GM19238 (cell line): ENCODE measurements at regions not wholly inside any gene's neighbourhood (a gene's known extent, or its start where the extent isn't known, plus 50 kb on each side); places are given as distances from the start of the nearest gene placed in this dataset.

ENCODE experiments used
- DNase-seq: peaks from one replicate; pipeline ENCODE4 v3.0.0; 2011; ENCODE audit warnings: low spot score; ENCODE audit not compliant: insufficient read length

DNA sequence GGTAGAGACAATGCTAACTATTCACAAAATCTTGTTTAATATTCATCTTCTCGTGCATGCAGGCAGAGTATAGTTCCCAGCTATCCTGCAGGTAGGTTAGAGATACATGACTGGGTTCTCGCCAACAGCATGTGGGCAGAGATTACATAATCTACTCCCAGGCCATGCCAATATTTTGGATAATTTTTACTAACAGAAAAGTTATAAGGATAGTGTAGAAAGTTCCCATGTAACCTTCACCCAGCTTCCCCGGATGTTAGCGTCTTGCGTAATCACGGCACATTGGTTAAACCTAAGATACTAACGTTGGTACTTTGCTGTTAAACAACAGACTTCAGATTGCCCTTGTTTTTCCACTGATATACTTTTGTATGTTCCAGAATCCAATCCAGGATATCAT is 215.5 kb upstream of the LARGE1 start:
- DNase-seq = no peak

DNA sequence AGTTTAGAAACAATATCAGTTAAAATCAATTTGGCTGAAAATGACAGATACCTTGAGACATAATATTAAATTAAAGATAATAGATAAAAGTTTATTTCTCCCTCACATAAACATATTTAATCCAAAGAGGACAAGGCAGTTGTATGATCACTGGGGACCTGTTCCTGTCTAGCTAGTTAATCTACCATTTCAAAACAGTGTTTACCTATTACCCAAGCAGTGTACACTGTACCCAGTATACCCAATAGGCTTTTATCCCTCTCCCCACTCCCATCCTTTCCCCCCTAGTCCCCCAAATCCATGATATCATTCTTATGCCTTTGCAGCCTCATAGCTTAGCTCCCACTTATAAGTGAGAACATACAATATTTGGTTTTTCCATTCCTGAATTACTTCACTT is 229.7 kb upstream of the LARGE1 start:
- no peak for DNase-seq

DNA sequence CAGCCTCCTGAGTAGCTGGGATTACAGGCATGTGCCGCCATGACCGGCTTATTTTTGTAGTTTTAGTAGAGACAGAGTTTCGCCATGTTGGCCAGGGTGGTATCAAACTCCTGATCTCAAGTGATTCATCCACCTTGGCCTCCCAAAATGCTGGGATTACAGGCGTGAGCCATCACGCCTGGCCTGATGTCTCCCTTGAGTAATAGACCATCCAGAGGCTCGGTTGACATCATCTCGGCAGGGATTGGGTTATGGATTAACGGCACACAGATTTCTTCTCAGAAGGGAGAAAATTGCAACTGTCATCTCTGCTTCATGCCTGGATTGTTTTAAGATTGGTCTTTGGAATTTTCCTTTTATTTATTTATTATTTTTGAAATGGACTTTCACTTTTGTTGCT is 239.2 kb upstream of the LARGE1 start:
- no peak for DNase-seq

DNA sequence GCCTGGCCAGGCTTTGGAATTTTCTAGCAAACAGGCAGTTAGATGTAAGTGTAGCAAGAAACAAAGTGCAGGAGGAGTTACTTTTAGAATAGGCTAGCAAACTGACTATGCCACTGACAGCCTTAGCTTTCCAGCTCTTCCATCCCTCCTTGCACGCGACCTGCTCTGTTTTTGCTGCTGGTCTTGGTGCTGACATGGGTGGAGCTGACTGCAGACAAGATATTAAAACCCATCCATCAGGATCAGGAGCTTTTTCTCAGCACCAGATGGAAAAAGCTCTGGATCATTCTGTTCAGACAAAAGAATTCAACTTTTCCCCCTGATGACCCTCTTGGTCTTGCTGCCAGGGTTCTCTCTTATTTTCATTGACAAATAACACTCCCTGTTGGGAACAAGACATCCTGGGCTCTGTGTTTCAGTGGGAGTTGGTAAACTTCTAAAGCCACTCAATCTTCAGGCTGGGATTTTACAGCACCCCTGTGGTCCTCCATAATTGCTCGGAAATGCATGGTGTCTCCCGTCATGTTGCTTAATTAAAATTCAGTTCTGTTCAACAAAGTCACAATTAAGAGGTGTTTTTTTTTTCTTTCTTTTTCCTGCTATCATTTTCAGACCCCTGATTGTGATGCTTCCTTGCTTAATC is 240.0 kb upstream of the LARGE1 start:
- DNase-seq = no peak

DNA sequence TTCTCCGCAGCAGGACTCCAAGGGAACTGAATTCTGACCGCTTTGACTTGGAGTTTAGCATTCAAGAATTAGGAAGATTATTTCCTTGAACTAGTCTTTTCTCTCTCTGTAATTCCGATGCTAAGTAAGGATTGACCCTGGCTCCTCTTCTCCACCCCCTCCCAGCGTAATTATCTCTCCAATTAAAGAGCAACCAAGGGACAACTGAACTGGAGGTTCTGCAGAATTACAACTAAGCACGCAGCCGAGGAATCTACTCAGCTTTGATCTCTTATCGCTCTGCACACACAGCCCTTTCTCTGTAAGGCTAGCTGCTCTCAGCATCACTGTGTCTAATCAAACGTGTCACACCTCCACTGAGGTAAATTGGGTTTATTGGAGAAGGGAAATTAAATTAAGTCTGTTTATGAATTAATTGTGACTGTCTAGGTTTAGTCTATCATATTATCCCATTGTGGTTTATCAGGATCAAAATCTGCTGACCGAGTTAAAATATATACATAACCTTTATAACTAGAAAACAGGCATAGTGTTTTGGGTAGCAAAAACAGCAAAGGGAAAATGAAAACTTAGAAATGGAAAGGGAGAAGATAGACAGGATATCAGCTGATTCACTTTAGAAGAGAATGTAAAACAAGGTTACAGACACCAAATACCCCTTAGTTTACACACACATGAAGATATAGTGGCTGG is 241.3 kb upstream of the LARGE1 start:
- DNase-seq = no peak

DNA sequence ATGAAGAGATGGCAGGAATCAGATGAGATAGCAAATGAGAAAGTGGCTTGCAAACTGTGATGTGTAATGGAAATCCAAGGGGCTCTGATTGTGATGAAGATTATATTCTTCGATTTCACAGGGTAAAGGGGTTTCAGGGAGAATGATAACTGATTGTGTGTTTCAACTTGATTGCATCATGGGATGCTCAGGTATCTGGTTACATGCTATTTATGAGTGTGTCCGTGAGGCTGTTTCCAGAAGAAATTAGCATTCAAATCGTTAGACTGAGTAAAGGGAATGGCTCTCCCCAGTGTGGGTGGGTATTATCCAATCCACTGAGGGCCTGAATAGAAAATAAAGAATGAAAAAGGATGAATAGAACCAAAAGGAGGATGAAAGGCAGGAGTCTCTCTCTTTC is 278.7 kb upstream of the LARGE1 start:
- no peak for DNase-seq

DNA sequence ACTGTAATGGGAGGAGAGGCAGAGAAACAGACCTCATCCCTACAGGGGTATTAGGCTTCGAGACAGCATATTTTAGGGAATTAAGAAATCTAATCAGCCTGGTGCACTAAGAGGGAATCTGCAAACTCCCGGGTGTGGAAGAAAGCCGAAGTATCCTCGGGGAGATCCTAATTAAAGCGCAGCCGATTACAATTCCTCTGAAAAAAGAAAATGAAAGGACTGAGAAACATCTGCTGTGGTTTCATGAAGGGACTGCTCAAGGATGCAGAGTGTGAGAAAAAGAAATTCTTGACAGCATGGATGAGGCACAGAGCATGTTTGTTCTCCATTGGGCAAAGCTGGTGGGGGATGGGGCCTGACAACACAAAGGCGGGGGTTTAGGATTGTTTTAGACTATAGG is 290.0 kb upstream of the LARGE1 start:
- no peak for DNase-seq

DNA sequence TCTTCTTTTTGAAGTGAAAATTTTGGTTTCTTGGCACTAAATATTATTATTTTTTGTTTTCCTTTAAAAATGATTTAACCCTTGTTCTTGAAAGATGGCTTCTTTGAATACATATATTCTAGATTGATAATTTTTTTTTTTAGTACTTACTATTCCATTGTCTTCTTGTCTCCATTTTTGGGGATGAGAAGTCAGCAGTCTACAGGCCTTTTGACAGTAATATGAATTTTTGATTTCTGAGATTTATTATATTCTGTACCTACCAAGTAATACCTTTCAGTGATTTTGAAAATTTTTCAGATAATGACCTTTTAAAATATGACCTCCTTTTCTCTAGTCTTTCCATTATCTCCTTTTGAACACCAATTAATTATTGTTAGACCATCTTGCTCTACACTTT is 294.1 kb upstream of the LARGE1 start:
- no peak for DNase-seq

DNA sequence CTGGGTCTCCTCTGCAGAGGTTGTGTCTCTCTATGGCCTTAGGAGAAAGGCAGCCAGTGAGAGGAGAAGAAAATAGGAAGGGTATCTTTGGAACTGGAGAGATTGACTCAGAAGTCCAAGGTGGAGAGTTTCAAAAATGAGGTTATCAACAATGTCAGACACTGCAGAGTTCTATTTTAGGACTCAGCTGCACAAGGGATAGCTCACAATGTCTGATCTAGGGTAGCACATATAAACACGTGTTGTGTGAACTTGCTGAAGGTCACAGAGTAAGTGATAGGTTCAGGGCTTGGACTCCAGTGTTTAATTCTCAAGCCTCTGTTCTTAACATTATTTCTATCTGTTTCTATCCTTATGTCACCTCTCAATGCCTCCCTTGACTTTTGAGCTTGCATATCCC is 305.0 kb upstream of the LARGE1 start:
- no peak for DNase-seq

DNA sequence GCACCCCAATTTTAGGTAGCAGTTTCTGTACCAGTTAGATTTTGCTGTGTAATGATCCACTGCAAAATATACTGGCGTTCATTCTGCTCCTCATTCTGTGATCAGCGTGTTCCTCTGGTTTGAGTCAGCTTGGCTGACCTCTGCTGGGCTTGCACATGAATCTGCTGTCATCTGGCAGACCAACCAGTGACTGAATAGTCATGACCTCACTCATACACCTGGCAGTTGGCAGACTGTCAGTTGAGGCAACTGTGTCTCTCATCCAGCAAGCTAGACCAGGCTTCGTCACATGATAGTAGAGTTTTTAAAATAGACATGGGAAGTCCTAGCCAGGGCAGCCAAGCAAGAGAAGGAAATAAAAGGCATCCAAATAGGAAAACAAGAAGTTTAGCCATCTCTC is 316.3 kb upstream of the LARGE1 start:
- DNase-seq = no peak

DNA sequence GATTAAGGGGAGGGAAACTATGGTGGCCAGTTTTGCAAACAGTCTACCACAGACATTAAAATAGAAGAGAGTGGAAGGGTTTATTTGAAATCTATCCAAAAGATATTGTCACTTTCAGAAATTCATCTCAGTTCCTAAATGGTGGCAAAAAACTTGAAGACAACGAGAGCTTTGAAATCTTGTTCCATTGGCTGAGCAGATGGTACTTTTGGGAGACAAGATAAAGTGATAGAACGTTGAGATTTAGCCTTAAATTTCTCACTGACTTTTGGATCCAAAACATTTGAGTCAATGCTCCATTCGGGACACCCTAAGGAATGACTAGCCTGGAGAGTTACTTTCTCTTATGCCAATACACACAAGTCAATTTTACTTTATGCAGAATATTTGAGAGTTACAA is 319.1 kb upstream of the LARGE1 start:
- no peak for DNase-seq

DNA sequence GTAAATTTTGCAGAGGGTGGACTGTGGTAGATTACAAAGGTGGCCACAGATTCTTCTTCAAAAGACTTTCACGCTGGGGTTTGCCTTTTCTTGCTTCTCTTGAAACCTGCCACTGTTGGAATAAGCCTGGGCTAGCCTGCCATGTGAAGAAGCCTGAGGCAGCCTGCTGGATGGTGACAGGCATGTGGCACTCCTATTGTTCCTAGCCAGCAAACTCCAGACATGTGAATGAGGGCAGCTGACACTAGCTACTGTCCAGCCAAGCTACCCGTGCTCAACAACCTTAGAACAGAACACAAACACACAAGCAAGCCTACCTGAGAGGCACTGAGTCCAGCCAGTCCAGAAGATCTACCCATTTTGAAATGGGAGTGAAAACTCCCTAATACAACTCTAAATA is 322.7 kb upstream of the LARGE1 start:
- no peak for DNase-seq

DNA sequence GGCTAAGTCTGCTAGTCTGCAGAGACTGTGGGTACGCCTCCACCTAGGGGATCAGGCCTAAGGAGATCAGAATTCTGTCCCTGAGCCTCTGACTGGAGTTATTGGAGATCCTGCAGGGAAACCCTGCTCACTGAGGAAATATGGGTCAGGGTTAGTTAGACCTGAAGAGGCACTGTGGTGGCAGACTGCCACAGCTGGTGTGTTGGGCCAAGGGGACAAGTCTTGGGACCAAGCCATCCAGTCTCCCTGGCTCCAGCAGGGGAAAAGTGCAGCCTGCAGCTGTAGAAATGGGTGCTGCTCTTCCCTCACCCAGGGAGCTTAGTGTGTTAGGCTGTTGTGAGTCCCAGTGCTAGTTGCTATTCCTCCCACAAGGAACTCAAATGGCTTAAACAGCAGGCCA is 334.8 kb upstream of the LARGE1 start:
- no peak for DNase-seq

DNA sequence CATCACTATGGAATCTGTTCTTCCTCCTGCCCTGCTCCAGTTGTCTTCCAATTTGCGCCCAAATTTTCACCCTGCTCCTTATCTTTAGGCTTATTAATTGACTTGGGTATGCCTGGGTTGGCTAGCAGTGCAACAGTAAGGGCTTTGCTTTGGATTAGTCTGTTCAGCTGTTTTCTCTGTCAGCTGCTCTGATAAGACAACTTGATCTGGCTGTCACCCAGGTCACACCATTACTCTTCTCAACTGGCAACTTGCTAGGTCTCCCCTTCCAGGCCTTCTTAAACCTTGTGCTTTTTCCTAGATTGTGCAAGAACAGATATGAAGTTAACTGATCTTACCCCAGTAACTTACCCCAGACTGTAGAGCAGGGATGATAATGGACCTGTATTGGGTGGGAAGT is 357.8 kb upstream of the LARGE1 start:
- no peak for DNase-seq

DNA sequence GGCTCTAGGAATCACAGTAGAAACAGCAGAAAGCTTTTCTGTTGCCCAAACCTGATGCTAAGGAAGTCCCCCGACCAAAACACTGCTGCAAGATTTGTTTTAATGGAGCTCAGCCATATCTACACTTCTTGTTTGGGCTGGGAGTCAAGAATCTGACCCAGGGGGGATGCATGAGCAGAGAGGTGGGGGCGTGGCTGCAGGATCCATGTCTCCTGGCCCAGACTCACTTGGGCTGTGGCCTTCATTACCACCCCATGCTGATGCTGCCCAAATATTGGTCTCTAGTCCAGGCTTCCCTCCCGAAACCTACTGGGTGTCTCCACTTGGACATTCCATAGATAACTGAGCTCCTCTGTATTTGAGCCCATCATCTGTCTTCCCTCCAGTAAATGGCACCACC is 361.5 kb upstream of the LARGE1 start:
- no peak for DNase-seq

DNA sequence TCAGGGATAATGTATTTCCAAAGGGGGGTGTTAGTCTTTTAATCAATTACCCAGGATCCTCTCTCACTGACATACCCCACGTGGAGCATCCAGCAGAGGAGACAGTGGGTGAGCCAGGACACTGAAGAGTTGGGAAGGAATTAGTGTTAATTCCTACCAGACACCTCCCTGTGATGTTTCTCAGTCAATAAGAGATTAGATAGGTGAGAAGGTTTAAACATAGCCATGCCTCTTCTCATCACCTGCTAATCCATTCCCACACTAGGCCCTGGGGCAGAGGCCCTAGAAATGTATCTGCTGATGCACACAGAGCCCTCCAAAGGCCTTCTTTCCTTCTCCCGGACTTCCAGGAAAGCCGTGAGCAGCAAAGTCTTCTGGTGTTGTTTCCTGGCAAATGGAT is 363.6 kb upstream of the LARGE1 start:
- DNase-seq = no peak

DNA sequence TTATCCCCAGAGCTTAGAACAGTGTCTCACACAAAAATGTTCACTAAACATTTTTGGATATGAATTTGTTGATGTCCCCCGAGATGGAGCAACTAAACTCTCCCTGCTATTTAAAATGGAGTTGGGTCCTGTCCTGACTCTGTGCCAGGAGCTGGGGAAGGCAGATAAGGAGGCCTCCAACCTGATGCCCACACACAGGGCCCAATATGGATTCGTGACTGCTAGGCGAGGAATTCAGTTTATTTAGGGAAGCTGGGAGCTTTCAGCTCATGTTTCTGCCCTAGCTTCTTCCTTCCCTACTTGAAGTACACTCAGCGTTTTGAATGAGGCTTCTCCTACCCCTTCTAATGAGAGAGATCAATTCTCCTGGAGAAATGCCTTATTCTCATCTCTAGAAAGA is 373.0 kb upstream of the LARGE1 start:
- DNase-seq = no peak

DNA sequence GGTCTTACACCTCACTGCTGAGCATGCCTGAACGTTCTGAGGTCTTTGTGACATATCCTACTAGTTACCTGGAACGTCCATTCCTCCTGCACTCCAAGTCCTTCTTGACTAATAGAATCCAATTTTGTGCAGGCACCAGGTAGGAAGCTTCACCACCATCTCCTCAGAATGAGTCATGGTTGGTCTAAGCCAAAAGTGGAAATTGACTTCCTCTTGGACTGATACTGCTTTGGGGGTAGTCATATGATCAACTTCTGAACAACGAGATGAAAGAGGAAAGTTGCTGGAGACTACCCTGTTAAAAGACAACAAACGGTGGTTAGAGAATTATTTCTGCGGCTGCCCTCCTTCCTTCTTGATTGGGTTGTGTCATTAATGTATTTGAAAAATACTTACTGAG is 374.2 kb upstream of the LARGE1 start:
- DNase-seq = no peak

DNA sequence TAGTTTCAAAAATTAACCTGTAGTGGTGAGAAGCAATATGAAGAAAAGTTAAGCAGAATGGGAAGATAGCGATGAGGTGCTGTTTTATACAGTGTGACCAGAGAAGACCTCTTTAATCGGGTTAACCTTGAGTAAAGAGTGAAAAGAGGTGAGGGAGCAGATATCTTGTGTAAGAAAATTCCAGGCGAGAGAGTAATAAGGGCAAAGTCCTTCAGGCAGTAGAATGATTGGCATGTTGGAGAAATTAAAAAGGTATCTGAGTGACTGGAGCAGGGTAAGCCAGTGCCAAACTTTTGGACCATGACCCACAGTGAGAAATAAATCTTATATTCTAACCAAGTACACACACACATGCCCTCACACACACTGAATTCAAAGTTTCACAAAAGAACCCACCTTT is 374.7 kb upstream of the LARGE1 start:
- no peak for DNase-seq

DNA sequence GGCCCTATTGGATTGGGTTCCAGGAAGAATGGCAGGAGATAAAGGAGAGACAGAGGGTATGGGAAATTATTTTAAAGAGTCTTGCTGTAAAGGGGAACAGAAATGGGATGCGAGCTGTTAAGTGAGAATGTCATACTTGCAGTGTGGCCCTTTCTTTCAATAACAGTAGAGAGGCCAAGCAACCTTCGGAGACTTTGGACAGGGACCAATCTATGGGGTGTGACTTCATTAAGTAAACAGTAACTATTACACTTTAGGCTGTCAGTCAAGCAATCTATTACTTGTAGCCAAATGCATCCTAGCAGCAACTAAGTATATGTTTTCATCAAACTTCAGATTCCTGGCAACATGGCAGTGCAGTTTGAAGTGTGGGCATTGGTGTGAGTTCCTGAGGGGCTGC is 376.2 kb upstream of the LARGE1 start:
- DNase-seq = no peak

DNA sequence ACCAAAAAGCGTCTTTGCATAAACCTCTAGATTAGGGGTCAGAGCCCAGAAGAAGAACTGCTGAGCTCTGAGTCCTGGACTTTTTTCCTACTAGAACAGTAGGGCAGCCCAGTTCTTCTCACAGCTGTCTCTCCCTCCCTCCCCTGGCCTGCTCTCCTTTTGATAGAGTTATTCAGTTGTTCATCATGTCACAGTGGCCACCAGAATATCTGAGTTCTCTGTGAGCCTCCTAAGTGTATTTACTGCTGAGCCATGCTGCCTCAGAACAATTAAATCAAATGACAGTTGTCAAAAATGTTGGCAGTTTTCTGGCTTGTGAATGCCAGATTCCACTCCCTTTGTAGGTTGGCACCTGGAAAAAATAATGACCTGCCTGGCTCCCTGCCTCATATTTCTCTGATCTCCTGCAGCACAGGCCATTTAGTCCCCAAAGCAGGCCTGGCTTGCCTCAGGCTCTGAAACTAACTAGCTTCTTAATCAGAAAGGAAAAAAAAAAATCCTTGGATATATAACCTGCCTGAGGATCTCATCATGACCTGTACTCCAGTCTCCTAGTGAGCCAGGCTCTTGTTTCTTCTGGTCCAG is 377.4 kb upstream of the LARGE1 start:
- no peak for DNase-seq

DNA sequence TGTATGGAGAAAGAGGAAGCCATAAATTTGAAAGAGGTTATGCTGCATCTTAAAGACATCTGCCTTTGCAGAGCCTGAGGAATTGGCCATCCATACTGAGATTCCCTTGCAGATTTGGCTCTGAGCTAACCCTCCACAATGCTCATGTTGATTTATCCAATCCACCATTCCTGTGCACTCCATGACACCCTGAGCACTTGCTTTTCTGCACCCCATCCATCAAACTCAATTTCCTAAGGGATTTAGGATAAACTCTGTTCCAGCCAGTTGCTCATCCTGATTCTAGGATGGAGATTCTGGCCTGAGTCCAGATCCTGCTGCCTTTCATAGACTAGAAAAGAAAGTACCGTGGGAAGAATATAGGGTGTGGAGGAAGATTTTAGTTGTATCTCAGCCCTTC is 379.2 kb upstream of the LARGE1 start:
- DNase-seq = no peak

DNA sequence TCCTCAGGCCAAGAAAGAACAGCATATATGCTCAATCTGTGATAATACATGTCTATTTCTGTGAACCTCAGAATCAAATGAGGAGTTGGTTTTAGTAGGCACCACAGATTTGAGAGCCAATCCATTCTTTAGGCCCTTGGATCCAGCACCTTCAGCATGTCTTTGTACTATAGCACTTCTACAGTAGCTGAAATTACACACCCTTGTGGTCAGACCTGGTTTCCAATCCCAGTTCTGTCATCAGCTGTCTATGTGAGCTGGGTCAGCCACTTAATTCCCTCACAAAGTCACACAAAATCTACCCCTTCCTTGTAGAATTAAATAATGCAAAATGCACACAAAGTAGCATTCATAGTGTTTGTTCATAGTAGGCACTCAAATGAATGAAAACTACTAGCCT is 381.3 kb upstream of the LARGE1 start:
- DNase-seq = no peak
